GM18499 (cell line): ENCODE measurements at regions not wholly inside any gene's neighbourhood (a gene's known extent, or its start where the extent isn't known, plus 50 kb on each side); places are given as distances from the start of the nearest gene placed in this dataset.

ENCODE experiments used
- ATAC-seq: cut with Tn5 transposase; IDR thresholded peaks from one replicate; pipeline ENCODE4 v1.9.1; 2021; ENCODE audit warnings: moderate number of reproducible peaks; ENCODE audit not compliant: insufficient read depth, unreplicated experiment

DNA sequence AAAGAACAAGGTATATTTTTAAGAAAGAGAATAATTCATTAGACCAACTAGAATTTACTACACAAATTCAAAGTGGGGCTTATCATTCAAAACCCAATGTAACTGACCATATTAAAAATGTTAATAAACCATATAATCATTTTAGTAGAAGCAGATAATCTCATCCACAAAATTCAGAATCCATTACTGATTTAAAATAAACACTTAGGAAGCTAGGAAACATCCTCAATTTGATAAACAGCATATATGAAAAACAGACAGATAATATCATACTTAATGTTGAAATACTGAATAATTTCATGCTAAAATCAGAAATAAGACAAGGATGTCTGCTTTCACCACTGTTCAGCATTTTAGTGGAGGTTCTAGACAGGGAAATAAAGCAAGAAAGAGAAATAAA is 902.8 kb upstream of the PHF14 start:
- no peak for ATAC-seq

DNA sequence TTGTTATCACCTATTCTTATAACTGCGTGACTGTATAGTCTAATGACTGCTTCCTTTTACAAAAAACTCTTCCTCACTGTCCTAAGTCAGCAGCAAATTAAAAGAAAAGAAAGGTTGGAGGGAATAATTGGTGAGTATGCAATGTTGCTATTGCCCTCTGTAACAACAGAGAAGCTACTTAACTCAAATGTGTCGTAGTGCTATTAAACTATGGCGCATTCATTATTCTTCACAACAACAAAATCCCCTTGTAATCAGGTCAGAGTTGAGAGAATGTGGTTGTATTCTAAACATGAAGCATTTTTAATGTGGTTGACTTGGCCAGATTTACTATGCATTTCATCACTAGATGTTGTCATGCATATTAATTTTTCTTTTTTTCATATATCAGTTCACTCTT is 897.8 kb upstream of the PHF14 start:
- no peak for ATAC-seq

DNA sequence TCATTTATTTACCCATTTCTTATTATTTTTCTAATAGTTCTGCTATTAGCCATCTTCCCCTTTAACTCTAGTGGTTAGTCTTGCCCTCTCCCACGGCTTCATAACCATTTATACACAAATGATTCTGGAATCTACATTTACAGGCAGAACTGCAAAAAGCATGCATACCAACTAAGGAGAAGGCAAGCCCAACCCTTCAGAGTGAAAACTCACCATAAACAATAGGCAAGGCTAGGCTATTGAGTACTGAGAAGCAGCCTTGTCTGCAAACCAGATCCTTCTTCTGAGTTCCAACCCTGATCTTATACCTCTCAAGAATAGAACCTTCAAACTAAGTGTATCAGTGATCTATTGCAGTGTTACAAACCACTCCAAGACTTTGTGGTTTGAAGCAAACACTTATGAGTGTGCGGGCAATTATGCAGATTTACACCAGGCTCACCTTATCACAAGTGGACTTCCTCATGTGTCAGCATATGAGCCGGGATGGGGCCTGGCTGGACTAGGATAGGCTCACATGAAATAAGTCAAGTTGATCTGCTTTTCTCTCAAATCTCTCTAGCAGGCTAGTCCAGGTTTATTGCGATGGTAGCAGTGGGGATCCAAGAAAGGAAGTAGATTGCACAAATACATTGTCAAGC is 896.9 kb upstream of the PHF14 start:
- no peak for ATAC-seq

- ATAC-seq = no peak
Observed at GRCh38 chr7:10079572-10079971, 894.1 kb upstream of the PHF14 start.

DNA sequence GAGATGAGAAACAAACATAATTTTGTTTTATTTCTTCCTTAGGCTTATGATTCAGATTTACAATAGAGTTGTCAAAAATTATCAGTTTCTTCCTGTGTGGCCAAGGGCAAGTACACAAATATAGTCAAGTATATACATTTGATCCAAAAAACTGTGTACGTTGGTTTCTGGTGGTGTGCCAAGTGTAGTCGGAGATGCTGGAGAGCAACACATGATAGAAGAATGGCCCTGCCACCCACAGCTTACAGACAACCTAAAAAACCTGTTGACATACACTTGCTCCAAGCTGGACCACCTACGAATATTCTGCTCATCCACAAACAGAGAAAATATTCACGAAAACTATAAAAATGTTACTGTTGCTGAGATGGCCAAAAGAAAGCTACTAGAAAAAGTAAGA is 890.8 kb upstream of the PHF14 start:
- ATAC-seq = no peak

GRCh38 chr7:10083766-10084165 is 889.9 kb upstream of the PHF14 start:
- no peak for ATAC-seq

- no peak for ATAC-seq
Observed at GRCh38 chr7:10085231-10085630, 888.4 kb upstream of the PHF14 start.

GRCh38 chr7:10100572-10100971 is 873.1 kb upstream of the PHF14 start:
- ATAC-seq = no peak

- ATAC-seq = no peak
Observed at GRCh38 chr7:10101351-10101750, 872.3 kb upstream of the PHF14 start.

GRCh38 chr7:10104292-10104691 is 869.4 kb upstream of the PHF14 start:
- no peak for ATAC-seq

- no peak for ATAC-seq
Observed at GRCh38 chr7:10106609-10107008, 867.1 kb upstream of the PHF14 start.

DNA sequence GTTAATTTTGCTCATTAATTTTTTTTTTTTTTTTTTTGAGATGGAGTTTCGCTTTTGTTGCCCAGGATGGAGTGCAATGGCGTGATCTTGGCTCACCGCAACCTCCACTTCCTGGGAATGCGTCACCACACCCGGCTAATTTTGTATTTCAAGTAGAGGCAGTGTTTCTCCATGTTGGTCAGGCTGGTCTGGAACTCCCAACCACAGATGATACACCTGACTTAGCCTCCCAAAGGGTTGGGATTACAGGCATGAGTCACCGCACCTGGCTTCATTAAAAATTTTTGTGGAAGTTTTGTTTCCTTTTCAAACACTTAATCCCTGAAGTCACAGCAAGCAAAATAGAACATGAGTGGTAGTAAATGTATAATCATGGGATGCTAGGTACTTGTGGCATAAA is 857.2 kb upstream of the PHF14 start:
- ATAC-seq = no peak

DNA sequence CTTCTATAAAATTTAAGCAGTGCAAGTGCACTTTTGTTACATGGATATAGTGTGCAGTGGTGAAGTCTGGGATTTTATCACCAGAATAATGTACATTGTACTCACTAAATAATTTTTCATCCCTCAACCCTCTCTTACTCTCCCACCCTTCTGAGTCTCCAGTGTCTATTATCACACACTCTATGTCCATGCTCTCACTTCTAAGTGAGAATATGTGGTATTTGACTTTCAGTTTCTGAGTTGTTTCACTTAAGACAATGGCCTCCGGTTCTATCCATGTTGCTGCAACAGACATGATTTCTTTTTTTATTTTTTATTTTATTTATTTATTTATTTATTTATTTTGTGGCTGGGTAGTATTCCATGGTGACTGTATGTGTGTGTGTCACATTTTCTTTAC is 855.9 kb upstream of the PHF14 start:
- no peak for ATAC-seq

- ATAC-seq = no peak
Observed at GRCh38 chr7:10120936-10121335, 852.7 kb upstream of the PHF14 start.

DNA sequence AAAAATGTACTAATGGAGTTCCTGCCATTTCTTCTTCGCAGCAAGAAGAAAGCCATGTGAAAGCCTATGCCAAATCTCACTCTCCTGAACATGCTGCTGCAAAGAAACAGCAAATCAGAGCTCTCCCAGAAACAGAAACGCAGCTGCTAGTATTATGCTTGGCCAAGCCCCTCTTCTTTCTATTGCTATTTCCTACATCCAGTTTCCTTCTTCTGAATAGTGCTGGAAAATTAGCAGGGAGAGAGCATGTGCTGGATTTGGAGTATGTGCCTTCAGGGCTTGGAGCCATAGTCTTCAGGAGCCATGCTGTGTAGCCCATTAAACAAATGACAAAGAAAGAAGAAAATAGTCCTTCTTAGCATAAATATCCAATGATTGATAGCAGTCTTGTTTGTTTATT is 852.0 kb upstream of the PHF14 start:
- no peak for ATAC-seq

DNA sequence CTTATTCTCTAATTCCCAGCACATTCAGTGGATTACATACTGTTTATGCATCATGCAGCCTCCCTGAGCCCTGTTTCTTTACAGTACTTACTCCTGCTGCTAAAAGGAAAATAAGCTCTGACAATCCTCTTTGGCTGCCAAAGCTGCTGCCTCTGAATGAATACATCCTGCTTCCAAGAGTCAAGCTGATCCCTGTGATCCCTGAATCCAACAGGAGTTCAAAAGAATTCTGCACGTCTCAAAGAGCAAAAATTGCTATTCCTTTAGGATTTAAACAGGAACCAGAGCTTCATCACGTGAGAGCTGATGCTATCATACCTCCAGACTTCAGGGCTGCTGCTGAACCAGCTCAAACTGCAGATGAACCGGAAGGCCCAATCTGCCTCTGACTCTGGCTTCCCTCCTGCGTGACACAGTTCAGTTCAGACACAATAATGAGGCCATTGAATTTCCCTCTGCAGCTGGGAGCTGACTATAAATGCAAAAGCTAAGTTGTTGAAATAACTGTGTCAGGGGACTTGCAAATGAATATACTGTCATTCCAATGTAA is 851.0 kb upstream of the PHF14 start:
- ATAC-seq = no peak

- ATAC-seq = no peak
Observed at GRCh38 chr7:10128748-10129147, 844.9 kb upstream of the PHF14 start.

GRCh38 chr7:10138087-10138854 is 835.4 kb upstream of the PHF14 start:
- ATAC-seq = no peak

DNA sequence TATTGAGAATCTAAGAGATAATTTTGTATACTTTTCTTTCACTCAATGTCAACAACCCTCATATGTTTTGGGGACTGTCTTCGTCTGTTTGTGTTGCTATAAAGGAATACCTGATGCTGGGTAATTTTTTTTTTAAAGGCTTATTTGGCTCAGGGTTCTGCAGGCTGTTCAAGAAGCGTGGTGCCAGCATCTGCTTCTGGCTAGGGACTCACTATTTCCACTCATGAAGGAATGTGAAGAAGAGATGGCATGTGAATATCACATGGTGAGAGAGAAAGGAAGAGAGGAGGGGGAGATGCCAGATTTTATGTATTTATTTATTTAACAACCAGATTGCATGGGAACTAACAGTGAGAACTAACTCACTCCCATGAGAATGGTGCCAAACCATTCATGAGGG is 827.4 kb upstream of the PHF14 start:
- ATAC-seq = no peak

DNA sequence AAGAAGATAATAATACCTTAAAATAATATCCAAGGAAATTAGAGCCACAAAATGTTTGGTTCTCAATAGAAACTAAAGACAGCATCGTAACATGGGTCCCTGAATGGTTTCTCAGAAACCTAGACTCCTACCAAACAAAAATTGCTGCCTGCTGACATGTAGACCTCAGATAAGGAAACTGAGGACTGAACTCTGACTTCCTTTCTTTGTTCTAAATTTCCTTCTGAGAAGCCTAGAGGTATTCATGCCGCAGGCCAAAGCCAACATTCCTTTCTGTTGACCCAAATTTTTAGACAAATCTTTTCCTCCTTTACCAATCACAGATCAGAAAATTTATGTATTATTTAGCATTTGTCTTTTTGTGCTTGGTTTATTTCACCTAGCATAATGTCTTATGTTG is 816.7 kb upstream of the PHF14 start:
- no peak for ATAC-seq

- ATAC-seq = no peak
Observed at GRCh38 chr7:10181996-10182395, 791.7 kb upstream of the PHF14 start.

GRCh38 chr7:10192074-10192473 is 781.6 kb upstream of the PHF14 start:
- ATAC-seq = no peak
